Immature natural killer cell (primary cell): ENCODE measurements at regions not wholly inside any gene's neighbourhood (a gene's known extent, or its start where the extent isn't known, plus 50 kb on each side); places are given as distances from the start of the nearest gene placed in this dataset.
"Not testable (repeated sequence)": the region's sequence is repeated elsewhere in the genome, so short reads cannot be mapped to it uniquely, and the experiment has no call there.

Experiments
- DNase-seq, 3 donors: peaks; one replicate each; pipeline ENCODE4 v3.0.0; 2022; ENCODE audit warnings: mixed read lengths in 1 of 3
- H3K27ac Mint-ChIP-seq, 6 donors: one replicate each; pipeline ENCODE4 v1.8.0; 2020; ENCODE audit warnings: mixed read lengths in 6 of 6, mild to moderate bottlenecking in 5 of 6, inconsistent platforms in 4 of 6, moderate library complexity in 3 of 6
- H3K27me3 Mint-ChIP-seq, 3 donors: one replicate each; pipeline ENCODE4 v1.8.0; 2020 to 2021; ENCODE audit warnings: low read depth in 3 of 3, mild to moderate bottlenecking in 3 of 3, mixed read lengths in 3 of 3, moderate library complexity in 3 of 3, inconsistent platforms in 1 of 3
- H3K36me3 Mint-ChIP-seq, 3 donors: one replicate each; pipeline ENCODE4 v1.8.0; 2020; ENCODE audit warnings: mixed read lengths in 3 of 3, inconsistent platforms in 2 of 3, mild to moderate bottlenecking in 2 of 3
- H3K4me1 Mint-ChIP-seq, 2 donors: one replicate each; pipeline ENCODE4 v1.8.0; 2020; ENCODE audit warnings: inconsistent platforms in 2 of 2, mild to moderate bottlenecking in 2 of 2, mixed read lengths in 2 of 2, moderate library complexity in 1 of 2
- H3K4me3 Mint-ChIP-seq, 5 donors: one replicate each; pipeline ENCODE4 v1.8.0; 2020; ENCODE audit warnings: mild to moderate bottlenecking in 5 of 5, mixed read lengths in 5 of 5, inconsistent platforms in 3 of 5, moderate library complexity in 3 of 5
- H3K9me3 Mint-ChIP-seq, 6 donors: one replicate each; pipeline ENCODE4 v1.8.0; 2020; ENCODE audit warnings: mild to moderate bottlenecking in 6 of 6, mixed read lengths in 6 of 6, inconsistent platforms in 4 of 6, moderate library complexity in 3 of 6

DNA sequence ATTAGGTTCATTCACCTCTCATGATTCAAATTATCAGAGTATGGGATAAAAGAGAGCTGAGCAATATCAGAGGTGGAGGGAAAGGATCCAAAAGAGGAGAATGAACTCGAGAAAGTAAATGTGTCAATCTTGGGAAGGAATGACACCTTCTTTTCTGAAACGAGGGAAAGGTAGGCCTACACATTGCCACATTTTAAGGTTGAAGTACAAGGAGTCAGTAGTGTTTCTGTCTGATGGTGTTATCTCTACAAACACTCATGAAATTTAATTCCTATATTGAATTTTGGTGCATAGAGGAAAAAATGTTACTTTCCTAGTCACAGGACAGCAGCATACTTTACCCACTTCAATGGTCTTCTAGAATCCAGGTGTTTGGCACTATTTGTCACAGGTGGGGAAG lies 90.2 kb downstream of the DNAJB9 start:
- Mint-ChIP-seq H3K36me3 (no peaks in the 10 kb centered on the region), H3K4me1 (no peaks in the 10 kb centered on the region), H3K4me3 (no peak overlapping the region), H3K27ac (no peak overlapping the region), H3K27me3 (peaks cover 0 to 2% (median 1%) of the 10 kb centered on the region in 3 donors), H3K9me3 (peaks cover 0 to 4% (median 0%) of the 10 kb centered on the region in 6 donors)
- no peak for DNase-seq

DNA sequence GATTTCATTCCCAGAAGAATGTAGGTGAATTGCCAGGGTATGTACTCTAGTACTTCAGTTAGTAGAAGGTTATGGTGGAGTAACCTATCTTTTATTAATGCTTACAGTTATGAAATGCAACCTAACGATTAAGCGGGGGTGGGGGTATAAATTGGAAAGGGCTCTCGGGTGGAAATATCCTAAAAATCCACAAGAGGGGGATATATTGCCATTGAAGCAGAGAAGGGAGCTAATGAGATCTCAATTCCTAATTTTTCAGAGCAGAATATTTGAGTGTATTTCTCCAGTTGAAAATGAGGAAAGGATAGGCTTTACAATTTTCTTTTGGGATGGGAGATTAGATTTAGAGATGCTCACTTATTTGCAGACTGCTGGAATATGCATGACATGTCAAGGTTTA lies 90.8 kb downstream of the DNAJB9 start:
- Mint-ChIP-seq H3K4me1 (no peaks in the 10 kb centered on the region), H3K36me3 (no peaks in the 10 kb centered on the region), H3K4me3 (no peak overlapping the region), H3K9me3 (peaks cover 0 to 4% (median 0%) of the 10 kb centered on the region in 6 donors), H3K27me3 (peaks cover 0 to 2% (median 1%) of the 10 kb centered on the region in 3 donors), H3K27ac (no peak overlapping the region)
- no peak for DNase-seq

DNA sequence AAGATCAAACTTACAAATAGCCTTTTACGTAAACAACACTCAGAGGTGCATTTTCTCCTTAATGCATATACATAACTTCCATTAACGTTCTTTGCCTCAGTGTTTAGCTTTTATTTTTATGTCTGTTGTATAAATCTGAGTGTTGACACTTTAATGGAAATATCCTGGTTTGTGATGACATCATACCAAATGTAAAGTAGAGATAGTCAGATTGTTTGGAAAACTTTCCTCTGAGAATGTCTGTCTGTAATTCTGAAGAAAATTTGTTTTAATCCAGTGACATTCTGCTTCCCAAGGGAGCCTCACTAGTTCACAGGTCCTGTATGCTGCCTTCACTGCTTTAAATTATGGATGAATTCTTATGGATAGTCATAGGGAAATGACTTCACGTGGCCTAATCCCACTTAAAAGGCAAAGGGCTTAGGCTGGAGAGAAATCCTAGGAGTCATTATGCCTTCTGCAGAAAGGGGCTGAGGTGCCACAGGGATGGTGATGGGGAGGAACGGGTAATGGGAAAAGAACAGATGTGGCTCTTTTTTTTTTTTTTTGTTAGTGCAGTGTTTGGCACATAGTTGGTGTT lies 93.2 kb downstream of the DNAJB9 start:
- Mint-ChIP-seq H3K9me3 (peaks cover 0 to 4% (median 1%) of the 10 kb centered on the region in 6 donors), H3K27me3 (peaks cover 0 to 2% (median 1%) of the 10 kb centered on the region in 3 donors), H3K4me1 (no peaks in the 10 kb centered on the region), H3K4me3 (no peak overlapping the region), H3K27ac (no peak overlapping the region), H3K36me3 (peaks cover 0 to 4% (median 0%) of the 10 kb centered on the region in 3 donors)
- DNase-seq = no peak

DNA sequence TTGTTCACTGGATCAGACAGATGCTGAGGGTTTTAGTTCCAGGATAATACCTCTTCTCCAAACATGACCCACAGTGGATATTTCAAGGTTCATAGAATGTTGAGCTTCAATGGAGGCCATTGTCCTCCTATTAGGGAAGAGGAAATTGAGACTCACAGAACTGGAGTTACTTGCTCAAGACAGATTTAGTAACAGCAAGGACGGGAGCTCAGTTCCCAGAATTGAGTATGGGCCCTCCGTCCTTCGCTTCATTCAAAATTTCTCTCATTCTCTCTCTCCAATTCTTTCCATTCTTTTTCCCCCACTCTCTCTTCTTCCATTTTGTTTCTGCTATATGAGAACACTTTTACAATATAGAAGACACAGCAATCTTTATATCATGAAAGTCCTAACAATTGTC lies 94.0 kb downstream of the DNAJB9 start:
- H3K36me3 Mint-ChIP-seq = peaks cover 0 to 4% (median 0%) of the 10 kb centered on the region in 3 donors
- H3K4me3 Mint-ChIP-seq = no peak overlapping the region
- no peak overlapping the region for H3K27ac Mint-ChIP-seq
- H3K4me1 Mint-ChIP-seq = no peaks in the 10 kb centered on the region
- peaks cover 0 to 4% (median 1%) of the 10 kb centered on the region in 3 donors for H3K27me3 Mint-ChIP-seq
- DNase-seq = no peak
- peaks cover 0 to 10% (median 1%) of the 10 kb centered on the region in 6 donors for H3K9me3 Mint-ChIP-seq

DNA sequence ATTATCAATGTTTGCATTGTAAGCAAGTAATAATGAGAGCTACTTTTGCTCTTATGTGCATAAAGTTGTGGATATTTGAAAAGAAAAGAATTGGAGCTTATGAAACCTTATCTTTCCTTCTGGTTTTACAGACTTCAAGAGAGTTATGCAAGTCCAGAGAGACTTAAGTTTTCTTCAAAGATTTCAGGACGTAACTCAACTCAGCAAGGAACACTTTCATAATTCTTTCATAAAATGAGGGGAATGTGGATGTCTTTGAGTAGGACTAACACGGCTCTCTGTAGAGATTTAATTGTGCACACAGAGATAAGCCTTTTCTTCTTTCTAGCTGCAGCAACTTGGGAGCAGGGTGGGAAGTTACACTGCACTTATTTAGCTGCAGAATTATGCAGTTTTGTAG lies 97.5 kb downstream of the DNAJB9 start:
- Mint-ChIP-seq H3K9me3 (peaks cover 0 to 13% (median 1%) of the 10 kb centered on the region in 6 donors), H3K27ac (no peak overlapping the region), H3K36me3 (peaks cover 0 to 4% (median 0%) of the 10 kb centered on the region in 3 donors), H3K27me3 (peaks cover 0 to 3% (median 1%) of the 10 kb centered on the region in 3 donors), H3K4me1 (no peaks in the 10 kb centered on the region), H3K4me3 (no peak overlapping the region)
- DNase-seq = no peak

DNA sequence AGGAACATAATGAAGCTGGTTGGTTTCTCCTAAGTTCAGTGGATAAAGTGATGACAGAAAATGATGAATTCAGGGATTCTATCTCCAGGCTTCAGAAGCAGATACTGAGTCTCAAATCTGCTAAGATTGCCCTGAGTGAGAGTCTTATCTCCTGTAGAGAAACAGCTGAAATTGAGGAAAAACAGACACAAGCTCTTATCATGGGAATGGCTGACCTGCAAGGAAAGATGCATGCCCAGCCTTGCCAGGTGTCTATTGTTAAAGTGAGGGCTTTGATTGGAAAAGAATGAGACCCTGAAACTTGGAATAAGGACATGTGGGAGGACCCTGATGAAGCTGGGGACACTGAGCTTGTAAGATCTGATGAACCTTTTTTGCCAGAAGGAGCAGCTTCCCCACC lies 100.3 kb downstream of the DNAJB9 start:
- no peak for DNase-seq
- peaks cover 0 to 4% (median 0%) of the 10 kb centered on the region in 3 donors for H3K36me3 Mint-ChIP-seq
- peaks cover 0 to 3% (median 3%) of the 10 kb centered on the region in 3 donors for H3K27me3 Mint-ChIP-seq
- H3K4me1 Mint-ChIP-seq = no peaks in the 10 kb centered on the region
- H3K9me3 Mint-ChIP-seq = peaks cover 0 to 13% (median 1%) of the 10 kb centered on the region in 6 donors
- no peak overlapping the region for H3K4me3 Mint-ChIP-seq
- no peak overlapping the region for H3K27ac Mint-ChIP-seq

DNA sequence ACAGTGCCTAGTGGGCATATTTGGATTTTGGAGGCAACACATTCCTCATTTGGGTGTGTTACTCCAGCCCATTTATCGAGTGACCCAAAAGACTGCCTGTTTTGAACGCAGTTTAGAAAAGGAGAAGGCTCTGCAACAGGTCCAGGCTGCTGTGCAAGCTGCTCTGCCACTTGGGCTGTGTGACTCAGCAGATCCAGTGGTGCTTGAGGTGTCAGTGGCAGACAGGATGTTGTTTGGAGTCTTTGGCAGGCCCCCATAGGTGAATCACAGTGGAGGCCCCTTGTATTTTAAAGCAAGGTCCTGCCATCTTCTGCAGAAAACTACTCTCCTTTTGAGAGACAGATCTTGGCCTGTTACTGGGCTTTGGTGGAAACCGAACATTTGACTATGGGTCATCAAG lies 104.0 kb downstream of the DNAJB9 start:
- H3K4me3 Mint-ChIP-seq, DNase-seq, H3K36me3 Mint-ChIP-seq, H3K27ac Mint-ChIP-seq, H3K9me3 Mint-ChIP-seq, H3K4me1 Mint-ChIP-seq, H3K27me3 Mint-ChIP-seq: not testable (repeated sequence)

DNA sequence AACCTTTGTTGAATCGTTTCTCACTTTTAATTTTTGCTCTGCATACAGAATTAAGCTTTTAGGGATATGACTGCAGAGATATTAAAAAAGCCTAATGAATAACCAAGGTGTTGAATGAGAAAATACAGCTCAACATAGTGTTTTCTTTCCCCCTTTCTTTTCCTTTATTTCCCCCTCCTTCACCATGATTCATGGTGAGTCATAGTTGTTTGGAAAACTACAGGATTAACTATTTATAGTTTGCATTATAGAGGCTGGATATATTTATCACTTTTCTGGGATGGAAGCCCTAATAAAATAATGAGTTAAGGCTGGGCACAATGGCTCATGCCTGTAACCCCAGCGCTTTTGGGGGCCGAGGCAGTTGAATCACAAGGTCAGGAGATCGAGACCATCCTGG lies 115.0 kb downstream of the DNAJB9 start:
- H3K4me3 Mint-ChIP-seq = no peak overlapping the region
- H3K27ac Mint-ChIP-seq = no peak overlapping the region
- H3K9me3 Mint-ChIP-seq = peaks cover 0 to 6% (median 4%) of the 10 kb centered on the region in 6 donors

DNA sequence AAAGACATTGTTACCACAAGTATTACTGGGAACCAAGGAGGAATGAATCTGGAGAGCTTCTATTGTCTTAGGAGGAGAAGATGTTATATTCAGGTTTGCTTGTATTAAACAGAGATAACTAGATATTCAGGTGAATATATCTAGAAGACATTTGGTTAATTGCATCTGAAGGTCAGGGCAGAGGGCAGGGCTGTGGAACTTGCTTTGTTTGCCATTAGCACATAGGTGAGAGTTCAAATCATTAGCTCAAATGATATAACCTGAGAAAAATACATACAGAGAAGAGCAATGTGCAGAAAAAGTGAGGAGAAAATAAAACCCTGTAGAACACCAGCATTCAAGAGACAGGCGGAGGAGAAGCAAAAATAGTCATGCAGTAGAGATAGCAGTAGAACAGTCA lies 116.8 kb downstream of the DNAJB9 start:
- Mint-ChIP-seq H3K27ac (no peak overlapping the region), H3K9me3 (peaks cover 0 to 6% (median 2%) of the 10 kb centered on the region in 6 donors), H3K36me3 (no peaks in the 10 kb centered on the region), H3K4me3 (no peak overlapping the region), H3K27me3 (no peaks in the 10 kb centered on the region), H3K4me1 (no peaks in the 10 kb centered on the region)
- no peak for DNase-seq

More for the DNA sequence above, 115.0 kb downstream of the DNAJB9 start:
- Mint-ChIP-seq H3K27me3 (no peaks in the 10 kb centered on the region), H3K36me3 (no peaks in the 10 kb centered on the region), H3K4me1 (no peaks in the 10 kb centered on the region)
- no peak for DNase-seq

DNA sequence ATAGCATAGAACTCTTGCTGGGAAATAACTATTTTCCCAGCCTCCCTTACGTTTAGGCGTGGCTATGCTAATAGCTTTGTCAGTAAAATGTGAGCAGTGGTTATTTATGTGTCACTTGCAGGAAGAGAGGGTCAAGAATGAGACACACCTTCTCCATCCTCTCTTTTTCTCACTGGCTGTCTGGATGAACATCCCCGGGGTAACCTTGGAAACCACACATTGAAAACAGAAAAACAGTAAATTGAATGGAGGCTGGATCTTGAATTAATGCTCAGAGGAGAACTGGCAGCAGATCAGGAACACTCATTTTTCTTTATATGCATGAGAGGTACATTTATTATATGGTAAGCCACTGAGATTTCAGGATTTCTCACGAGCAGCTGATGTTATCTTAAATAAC lies 127.6 kb downstream of the DNAJB9 start:
- H3K9me3 Mint-ChIP-seq = peaks cover 0 to 29% (median 10%) of the 10 kb centered on the region in 6 donors
- no peaks in the 10 kb centered on the region for H3K4me1 Mint-ChIP-seq
- H3K27ac Mint-ChIP-seq = no peak overlapping the region
- no peak for DNase-seq
- peaks cover 0 to 5% (median 2%) of the 10 kb centered on the region in 3 donors for H3K27me3 Mint-ChIP-seq
- H3K36me3 Mint-ChIP-seq = no peaks in the 10 kb centered on the region
- H3K4me3 Mint-ChIP-seq = no peak overlapping the region

DNA sequence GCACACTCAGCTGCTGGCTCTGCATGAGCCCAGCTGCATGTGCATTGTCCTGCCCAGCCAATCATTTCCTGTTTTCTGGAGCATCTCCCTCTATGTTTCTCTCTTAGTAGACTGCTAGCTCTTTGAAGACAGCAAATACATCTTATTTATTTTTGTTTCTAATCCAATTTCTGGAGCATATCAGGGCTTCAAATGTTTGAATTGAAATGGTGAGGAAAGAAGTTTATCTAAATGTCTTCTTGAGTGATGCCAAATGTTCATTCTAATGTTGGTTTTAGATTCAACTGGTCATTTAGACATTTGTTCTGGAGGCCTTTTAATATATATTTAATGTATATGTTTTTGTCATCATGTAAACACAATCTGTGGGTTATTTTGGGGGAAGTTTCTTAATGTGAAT lies 141.9 kb downstream of the DNAJB9 start:
- Mint-ChIP-seq H3K27me3 (peaks cover 0 to 2% (median 1%) of the 10 kb centered on the region in 3 donors), H3K36me3 (no peaks in the 10 kb centered on the region), H3K4me3 (no peak overlapping the region), H3K27ac (no peak overlapping the region), H3K4me1 (no peaks in the 10 kb centered on the region), H3K9me3 (peaks cover 0 to 32% (median 4%) of the 10 kb centered on the region in 6 donors)
- DNase-seq = no peak

DNA sequence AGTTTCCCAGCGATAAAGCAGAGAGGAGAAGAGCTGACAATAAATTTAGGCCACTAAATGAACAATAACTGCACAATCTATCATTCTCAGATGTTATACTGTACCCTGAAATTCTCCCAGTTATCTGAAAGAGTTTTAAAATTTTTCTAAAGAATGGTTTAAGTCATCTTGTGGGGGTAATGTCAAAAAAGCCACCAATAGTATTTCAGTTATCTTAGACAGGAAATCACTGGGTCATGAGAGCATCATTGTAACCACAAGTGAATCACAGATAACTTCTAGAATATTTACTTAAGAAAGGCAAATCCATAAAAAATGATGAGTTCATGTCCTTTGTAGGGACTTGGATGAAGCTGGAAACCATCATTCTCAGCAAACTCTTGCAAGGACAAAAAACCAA lies 147.1 kb downstream of the DNAJB9 start:
- no peak for DNase-seq
- peaks cover 0 to 2% (median 2%) of the 10 kb centered on the region in 3 donors for H3K27me3 Mint-ChIP-seq

DNA sequence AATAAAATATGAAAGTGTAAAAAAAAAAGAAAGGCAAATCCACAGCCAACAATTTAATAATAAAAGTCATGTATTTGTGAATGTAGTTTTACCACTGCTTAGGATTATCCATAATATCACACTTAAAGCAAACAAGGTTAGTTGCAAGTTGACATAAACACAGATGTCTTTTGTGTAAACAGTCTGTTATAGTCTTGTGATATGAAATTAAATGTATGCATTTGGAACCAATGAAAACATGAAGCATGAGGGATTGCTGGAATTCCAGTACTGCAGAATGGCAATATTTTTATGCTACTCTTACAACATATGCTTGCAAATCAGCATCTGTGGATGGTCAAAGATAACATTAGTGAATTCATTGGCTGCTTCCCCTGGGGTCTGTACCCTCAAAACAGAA lies 148.1 kb downstream of the DNAJB9 start:
- H3K36me3 Mint-ChIP-seq = no peaks in the 10 kb centered on the region
- no peaks in the 10 kb centered on the region for H3K4me1 Mint-ChIP-seq

More for the DNA sequence above, 147.1 kb downstream of the DNAJB9 start:
- H3K4me3 Mint-ChIP-seq = no peak overlapping the region
- no peak overlapping the region for H3K27ac Mint-ChIP-seq
- no peaks in the 10 kb centered on the region for H3K36me3 Mint-ChIP-seq
- peaks cover 0 to 24% (median 6%) of the 10 kb centered on the region in 6 donors for H3K9me3 Mint-ChIP-seq
- H3K4me1 Mint-ChIP-seq = no peaks in the 10 kb centered on the region

DNA sequence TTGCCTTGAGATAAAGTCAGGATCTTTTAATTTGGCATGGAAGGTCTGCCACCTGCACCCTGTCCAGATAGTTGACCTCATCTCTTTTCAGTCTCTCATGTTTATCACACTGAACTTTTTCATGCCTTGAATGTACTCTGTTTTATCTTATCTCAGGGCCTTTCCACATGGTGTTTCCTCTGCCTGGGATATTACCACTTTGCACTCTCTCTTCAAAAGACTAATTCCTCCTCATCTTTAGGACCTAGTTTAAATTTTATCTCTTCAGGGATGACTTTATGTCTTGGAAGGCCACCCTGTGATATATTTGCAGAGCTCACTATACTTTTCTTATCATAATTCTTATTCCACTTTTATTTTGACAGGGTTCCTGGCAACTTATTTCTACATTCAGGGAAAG lies 150.0 kb downstream of the DNAJB9 start:
- Mint-ChIP-seq H3K4me3 (no peak overlapping the region), H3K27ac (no peak overlapping the region), H3K4me1 (no peaks in the 10 kb centered on the region), H3K36me3 (no peaks in the 10 kb centered on the region), H3K9me3 (peaks cover 0 to 19% (median 6%) of the 10 kb centered on the region in 6 donors), H3K27me3 (peaks cover 0 to 2% (median 0%) of the 10 kb centered on the region in 3 donors)
- no peak for DNase-seq

More for the DNA sequence above, 148.1 kb downstream of the DNAJB9 start:
- DNase-seq = no peak
- H3K27ac Mint-ChIP-seq = no peak overlapping the region
- H3K9me3 Mint-ChIP-seq = peaks cover 0 to 24% (median 7%) of the 10 kb centered on the region in 6 donors
- H3K4me3 Mint-ChIP-seq = no peak overlapping the region
- peaks cover 0 to 2% (median 0%) of the 10 kb centered on the region in 3 donors for H3K27me3 Mint-ChIP-seq

DNA sequence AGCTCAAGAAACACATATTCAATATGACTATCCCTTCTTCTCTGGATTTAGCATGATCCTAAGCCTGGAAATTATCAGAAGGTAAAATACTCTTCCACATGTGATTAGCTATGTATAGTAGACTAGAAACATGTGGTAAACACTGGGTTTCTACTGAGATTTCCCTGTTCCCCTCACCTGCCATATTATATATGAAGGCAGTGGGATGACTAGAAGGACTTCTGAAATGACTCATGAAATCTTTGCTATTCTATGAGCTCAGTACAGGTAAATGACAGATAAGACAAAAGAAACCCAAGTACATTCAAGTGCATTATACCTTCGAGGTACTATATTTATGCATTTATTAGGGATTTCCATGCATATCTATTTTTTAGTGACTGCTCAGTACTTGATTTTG lies 152.9 kb downstream of the DNAJB9 start:
- H3K27me3 Mint-ChIP-seq = peaks cover 0 to 1% (median 0%) of the 10 kb centered on the region in 3 donors
- peaks cover 0 to 12% (median 6%) of the 10 kb centered on the region in 6 donors for H3K9me3 Mint-ChIP-seq
- H3K27ac Mint-ChIP-seq = no peak overlapping the region
- no peak overlapping the region for H3K4me3 Mint-ChIP-seq
- no peak for DNase-seq
- no peaks in the 10 kb centered on the region for H3K4me1 Mint-ChIP-seq
- H3K36me3 Mint-ChIP-seq = no peaks in the 10 kb centered on the region
